ENCODE measurements at regions not wholly inside any gene's neighbourhood (a gene's known extent, or its start where the extent isn't known, plus 50 kb on each side); places are given as distances from the start of the nearest gene placed in this dataset.
A peak's percentile ranks its signal among the peaks of the same experiment; 100 is the strongest.
"Not testable (repeated sequence)": the region's sequence is repeated elsewhere in the genome, so short reads cannot be mapped to it uniquely, and the experiment has no call there.

GRCh38 chr3:153370680-153371079, 208.7 kb downstream of the RAP2B start:
- no peak for DNase-seq (ENCODE audit: low read depth)

DNA sequence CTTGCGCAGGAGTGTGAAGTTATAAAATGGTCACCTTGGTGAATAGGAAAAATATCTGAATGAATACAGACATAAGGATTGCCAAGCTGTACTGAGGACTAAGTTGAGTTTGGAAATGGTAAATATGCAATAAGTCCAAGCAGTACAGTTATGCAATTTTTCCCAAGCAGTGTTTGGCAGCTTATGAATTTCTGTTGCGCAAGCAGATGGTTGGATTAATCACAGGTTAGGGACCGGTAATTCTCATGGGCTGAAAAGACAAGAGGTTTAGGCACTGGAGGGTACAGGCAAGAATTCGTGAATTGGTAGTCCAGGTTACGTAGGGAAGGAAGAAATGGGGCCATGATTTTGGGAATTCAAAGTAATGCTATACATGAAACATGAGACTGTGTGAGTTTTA, 210.3 kb downstream of the RAP2B start:
- peak; percentile 33 for DNase-seq (ENCODE audit: low read depth)

GRCh38 chr3:153373606-153374005, 211.6 kb downstream of the RAP2B start:
- DNase-seq (ENCODE audit: low read depth) = peak; percentile 60

DNA sequence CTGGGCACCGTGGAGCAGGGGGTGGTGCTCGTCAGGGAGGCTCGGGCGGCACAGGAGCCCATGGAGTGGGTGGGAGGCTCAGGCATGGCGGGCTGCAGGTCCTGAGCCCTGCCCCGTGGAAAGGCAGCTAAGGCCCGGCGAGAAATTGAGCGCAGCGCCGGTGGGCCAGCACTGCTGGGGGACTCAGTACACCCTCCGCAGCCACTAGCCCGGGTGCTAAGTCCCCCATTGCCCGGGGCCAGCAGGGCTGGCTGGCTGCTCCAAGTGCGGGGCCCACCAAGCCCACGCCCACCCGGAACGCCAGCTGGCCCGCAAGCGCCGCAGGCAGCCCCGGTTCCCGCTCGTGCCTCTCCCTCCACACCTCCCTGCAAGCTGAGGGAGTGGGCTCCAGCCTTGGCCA, 216.3 kb downstream of the RAP2B start:
- not testable (repeated sequence) for DNase-seq (ENCODE audit: low read depth)

DNA sequence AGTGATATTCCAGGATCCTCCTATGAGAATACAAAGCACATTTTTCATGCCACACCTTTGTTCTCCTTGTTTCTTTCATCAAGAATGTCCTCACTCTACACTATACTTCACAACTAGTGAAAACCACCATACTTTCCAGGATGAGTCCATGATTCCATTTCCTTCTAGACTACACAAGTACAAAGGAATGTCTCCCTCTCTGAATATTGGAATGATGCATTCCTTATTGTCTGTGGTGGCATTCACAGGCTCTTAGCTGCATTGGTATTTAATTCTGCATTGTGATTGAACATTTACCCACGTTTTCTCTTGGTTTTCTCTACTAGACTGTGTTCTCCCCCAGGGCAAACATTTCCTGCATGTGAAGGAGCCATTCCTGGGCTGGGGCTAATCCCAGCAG, 217.5 kb downstream of the RAP2B start:
- no peak for DNase-seq (ENCODE audit: low read depth)

DNA sequence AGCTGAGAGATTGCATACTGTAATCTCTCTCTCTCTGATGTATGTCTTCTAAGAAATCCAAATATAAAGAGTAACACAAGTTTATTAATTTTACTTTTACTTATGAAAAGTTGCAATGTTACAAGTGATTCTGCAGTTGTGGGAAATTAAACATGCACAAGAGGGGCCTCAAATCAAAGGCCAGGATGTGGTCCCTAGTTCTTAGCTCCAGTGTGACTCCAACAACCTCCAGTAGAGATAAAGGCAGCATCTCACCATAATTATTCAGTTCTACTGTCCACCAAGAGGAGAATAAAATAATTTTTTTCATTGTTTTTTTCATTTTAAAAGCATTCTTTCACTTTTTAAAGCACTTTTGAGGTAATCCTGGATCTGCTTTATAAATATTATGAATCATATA, 223.3 kb downstream of the RAP2B start:
- DNase-seq (ENCODE audit: low read depth) = no peak

GRCh38 chr3:153392363-153392762, 230.3 kb downstream of the RAP2B start:
- no peak for DNase-seq (ENCODE audit: low read depth)

DNA sequence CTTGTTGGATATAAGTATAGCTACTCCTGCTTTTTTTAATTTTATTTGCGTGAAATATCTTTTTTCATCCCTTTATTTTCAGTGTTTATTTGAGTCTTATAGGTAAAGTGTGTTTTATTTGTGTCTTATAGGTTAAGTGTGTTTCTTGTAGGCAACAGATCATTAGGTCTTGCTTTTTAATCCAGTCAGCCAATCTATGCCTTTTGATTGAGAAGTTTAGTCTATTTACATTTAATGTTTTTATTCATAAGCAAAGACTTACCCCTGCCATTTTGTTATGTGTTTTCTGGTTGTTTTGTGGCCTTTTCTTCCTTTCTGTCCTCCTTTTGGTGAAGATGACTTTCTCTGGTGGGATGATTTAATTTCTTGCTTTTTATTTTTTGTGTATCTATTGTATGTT, 232.0 kb downstream of the RAP2B start:
- no peak for DNase-seq (ENCODE audit: low read depth)

DNA sequence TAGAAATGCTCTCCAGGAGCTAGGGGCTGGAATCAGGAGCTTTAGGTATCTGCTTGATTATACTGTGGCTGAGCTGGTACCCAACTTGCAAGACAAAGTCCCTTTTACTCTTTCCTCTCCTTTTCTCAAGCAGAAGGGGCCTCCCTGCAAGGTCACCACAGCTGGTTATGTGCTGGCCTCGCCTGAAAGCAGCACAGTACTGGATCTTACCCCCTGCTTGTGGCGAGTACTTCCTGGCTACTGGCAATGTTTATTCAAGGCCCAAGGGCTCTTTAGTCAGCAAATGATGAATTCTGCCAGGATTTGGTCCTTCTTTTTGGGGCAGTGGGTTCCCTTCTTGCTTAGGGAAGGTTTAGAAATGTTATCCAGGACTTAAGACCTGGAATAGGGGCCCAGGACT, 234.6 kb downstream of the RAP2B start:
- DNase-seq (ENCODE audit: low read depth) = peak; percentile 38

DNA sequence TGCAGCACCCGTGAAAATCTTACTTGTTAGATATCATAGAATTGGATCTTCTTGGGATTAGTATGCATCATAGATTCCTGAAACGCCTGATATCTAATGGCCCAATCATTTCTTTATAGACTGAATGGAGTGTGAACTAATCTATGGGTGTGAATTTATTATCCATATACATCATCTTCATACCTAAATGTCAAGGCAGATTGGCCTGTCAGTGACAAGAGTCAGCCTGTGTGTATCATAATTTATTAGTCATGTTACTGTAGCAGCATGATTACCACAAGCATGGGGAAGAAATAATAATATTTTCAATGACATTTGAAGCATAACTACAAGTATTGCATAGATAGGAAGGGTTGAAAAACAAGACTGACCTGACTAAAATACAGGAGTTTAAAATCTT, 235.8 kb downstream of the RAP2B start:
- no peak for DNase-seq (ENCODE audit: low read depth)

DNA sequence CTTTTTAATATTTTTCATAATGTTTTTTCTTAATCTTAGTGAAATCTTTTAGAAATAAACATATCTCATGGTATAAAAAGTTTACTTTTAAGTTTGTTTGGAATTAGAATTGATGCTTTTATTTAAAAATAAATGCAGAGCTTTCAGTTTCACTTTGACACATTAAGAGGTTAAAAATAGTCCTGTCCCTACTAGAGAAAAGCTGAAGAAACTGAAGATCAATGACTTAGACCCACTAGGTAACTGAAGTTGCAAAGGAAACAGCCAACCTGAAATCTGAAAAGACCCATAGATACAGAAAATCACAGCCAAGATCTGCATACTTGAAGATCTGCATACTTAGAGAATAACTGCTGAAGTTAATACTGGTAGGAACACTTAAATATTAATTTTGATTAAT, 237.6 kb downstream of the RAP2B start:
- DNase-seq (ENCODE audit: low read depth) = no peak

DNA sequence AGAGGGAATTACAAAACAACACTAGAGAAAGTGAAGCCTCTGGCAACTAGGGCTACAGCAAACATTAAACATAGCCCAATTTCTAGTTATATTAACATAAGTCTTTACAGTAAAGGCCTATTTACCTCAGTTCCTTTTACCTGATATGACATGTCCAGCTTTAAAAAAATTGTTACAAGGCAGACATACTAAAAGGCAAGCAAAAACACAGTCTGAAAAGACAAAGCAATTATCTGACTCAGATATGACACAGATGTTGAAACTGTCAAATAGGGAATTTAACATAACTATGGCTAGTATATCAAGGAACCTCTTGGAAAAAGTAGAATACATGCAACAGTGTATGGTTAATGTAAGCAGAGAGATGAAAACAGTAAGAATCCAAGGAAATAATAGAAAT, 238.6 kb downstream of the RAP2B start:
- peak; percentile 28 for DNase-seq (ENCODE audit: low read depth)

DNA sequence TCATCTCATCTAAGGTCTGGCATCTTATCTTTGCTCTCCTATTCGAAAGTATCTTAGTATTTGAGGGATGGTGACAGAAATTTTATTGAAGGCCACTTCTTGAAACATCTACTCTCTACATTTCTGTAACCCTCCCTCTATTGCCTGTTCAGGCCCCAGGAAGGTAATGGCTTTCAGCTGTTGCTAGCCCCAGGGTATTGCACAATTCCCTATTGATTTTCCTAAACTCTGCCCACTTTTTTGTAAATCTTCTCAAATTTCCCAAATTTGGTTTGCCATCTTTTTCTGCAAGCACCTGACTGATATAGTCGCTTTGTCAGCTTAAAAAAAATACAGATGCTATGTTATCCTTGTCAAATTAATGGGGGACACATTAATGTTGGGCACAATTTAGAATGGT, 242.1 kb downstream of the RAP2B start:
- DNase-seq (ENCODE audit: low read depth) = no peak

GRCh38 chr3:153405320-153405719, 243.3 kb downstream of the RAP2B start:
- not testable (repeated sequence) for DNase-seq (ENCODE audit: low read depth)

DNA sequence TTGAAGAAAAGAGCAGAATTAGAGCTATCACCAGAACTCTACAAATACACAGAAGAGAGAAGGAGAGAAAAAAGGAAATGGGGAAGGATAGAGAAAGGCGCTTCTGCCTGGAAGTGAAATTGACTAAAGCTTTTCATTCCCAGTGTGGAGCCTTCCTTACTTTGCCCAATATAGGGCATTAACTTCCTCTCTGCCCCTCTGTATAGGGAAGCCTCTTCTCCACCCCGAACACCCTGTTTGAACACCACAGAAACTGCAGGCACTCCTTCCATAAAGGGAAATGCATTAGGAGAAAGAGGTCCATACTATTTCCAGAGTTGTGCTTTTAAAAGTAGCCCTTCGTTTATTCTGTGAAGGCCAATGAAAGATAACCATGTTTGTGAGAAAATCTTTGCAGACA, 248.5 kb downstream of the RAP2B start:
- no peak for DNase-seq (ENCODE audit: low read depth)

- DNase-seq (ENCODE audit: low read depth) = no peak
Observed at GRCh38 chr3:153414982-153415381, 253.0 kb downstream of the RAP2B start.

GRCh38 chr3:153422314-153422713, 260.3 kb downstream of the RAP2B start:
- DNase-seq (ENCODE audit: low read depth) = no peak

DNA sequence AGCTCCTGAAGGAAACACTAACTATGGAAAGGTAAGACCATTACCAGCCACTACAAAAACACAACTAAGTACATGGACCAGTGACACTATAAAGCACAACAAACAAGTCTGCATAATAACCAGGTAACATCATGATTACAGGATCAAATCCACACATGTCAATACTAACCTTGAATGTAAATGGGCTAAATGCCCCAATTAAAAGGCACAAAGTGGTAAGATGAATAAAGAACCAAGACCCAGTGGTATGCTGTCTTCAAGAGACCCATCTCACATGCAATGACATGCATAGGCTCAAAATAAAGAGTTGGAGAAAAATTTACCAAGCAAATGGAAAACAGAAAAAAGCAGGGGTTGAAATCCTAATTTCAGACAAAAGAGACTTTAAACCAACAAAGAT, 261.8 kb downstream of the RAP2B start:
- not testable (repeated sequence) for DNase-seq (ENCODE audit: low read depth)

GRCh38 chr3:153426344-153426743, 264.3 kb downstream of the RAP2B start:
- no peak for DNase-seq (ENCODE audit: low read depth)

DNA sequence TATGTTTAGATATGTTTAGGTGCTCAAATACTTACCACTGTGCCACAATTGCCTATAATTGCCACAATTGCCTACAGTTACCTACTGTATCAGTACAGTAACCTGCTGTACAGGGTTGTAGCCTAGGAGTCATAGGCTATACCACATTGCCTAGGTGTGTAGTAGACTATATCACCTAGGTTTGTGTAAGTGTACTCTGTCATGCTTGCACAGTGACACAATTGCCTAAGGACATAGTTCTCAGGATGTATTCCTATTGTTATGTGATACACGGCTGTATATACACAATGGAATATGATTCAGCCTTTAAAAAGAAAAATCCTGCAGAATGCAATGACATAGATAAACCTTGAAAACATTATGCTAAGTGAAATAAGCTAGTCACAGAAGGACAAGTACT, 264.8 kb downstream of the RAP2B start:
- no peak for DNase-seq (ENCODE audit: low read depth)

DNA sequence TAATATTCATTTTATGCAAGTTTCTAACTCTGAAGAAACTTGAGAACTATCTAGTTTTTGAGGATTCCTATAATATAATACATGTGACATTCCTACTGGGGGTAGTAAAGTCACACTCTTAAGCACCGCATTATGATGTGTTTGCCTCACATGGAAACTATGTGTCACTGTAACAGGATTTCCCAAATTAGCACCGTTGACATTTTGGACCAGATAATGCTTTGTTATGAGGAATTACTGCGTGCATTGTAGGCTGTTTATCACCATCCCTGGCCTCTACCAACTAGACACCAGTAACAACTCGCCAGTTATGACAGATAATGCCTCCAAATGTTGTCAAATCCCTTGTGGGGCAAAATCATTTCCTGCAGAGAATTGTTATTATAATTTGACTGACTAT, 267.8 kb downstream of the RAP2B start:
- no peak for DNase-seq (ENCODE audit: low read depth)

DNA sequence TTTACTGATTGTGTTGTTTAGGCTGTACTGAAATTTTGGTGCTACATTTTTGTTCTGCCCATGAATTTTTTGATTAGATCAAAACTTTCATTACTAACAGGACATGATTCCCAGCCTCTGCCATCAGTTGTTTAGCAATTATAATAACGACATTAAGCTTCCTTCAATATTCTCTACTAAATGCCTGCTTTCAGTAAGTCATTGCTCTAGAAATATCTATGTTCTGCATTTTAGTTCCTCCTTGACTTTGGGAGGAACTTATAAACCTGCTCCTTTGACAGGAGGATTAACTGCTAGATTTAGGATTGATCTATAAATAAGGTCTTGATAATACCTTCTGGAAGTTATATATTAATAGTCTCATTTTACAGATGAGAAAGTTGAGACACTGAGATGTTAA, 269.1 kb downstream of the RAP2B start:
- DNase-seq (ENCODE audit: low read depth) = no peak

DNA sequence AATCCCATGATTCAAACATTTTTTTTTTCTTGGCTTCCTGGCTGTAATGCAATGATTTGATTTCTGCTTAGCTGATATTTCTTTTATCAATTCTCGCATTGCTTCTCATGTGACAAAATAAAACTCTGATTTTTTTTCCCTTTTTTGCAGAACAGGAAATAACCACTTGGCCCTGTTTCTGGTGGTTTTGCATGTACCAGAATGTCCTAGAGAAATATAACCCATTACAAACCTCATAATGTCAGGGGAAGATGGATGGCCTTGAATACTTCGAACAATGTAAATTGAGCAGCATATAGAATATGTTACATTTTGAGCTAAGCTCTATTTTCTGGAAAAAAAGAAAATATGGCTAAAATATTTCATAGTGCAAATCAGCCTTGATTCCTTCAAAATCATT, 275.6 kb downstream of the RAP2B start:
- no peak for DNase-seq (ENCODE audit: low read depth)

DNA sequence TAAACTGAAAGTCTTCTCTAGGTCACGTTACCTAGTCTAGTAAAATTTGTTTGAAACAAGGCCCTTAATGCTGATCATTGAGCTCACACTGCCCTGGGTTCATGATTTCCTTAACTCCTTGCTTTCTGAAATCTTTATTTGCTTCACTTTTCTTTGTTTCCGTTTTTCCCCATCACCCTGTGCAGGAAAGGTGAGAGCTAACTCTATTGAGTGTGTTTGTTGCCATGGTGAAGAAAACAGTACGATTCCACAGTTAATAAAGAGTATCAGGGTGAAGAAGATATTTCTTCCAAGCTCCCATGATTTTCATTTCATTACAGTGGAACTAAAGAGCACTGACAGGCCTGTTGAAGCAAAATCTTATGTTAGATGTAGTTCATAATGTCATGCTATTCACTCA, 276.2 kb downstream of the RAP2B start:
- no peak for DNase-seq (ENCODE audit: low read depth)

DNA sequence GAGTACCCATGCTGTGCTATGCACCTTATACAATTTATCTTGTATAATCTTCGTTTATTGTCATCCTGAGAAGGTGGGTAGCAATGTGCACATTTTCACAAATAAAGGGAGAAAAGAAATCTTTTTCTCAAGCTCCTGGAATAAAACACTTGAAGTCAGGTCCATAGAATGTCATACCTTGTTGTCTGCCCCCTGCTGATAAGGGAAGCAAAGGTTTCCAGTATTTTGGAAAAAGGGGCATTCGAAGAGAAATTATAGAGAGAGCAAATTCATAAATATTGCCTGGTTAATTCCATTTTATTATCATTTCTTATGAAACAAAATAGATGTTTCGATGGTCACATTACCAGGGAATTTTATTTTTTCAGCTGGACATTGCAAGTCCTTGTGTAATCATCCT, 277.8 kb downstream of the RAP2B start:
- no peak for DNase-seq (ENCODE audit: low read depth)

Data from HT1080 (cell line).